ENCODE measurements at regions not wholly inside any gene's neighbourhood (a gene's known extent, or its start where the extent isn't known, plus 50 kb on each side); places are given as distances from the start of the nearest gene placed in this dataset.

GRCh38 chr4:180448306-180448705 is 1794.9 kb upstream of the TENM3 start:
- no peak for TF ChIP-seq CTCF (IDR thresholded peaks at IDR 0.05; ENCODE audit: low read length)
- no peak for TF ChIP-seq EZH2 (optimal IDR thresholded peaks at IDR 0.05; ENCODE audit: low read depth, low read length)

All from MM.1S (cell line).